ENCODE measurements at regions not wholly inside any gene's neighbourhood (a gene's known extent, or its start where the extent isn't known, plus 50 kb on each side); places are given as distances from the start of the nearest gene placed in this dataset.

DNA sequence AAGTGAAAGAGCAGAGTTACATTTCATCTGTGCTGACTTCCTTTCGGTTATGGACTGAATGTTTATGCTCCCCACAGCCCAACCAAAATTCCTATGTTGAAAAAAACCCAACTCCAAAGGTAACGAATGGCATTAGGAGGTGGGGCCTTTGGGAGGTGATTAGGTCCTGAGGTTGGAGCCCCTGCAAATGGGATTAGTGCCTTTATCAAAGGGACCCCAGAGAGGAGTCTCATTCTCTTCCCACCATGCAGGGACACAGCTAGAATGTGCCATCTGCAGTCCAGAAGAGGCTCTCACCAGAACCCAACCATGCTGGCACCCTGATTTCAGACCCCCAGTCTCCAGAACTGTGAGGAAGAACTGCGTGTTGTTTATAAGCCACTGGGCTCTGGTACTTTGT is 199.3 kb downstream of the TOMM20 start:
- Mint-ChIP-seq H3K27me3 (ENCODE audit: low read depth) (peaks cover 9% of the 10 kb centered on the region), H3K9me3 (no peaks in the 10 kb centered on the region), H3K27ac (peak overlapping the region in 1 of 3 experiments; percentile 20; a peak in 1 of 7 replicates), H3K4me3 (no peak overlapping the region), H3K4me1 (peaks cover 44 to 47% of the 10 kb centered on the region in 2 experiments), H3K36me3 (ENCODE audit: insufficient read depth in 1 of 3, low read depth in 3 of 3) (no peaks in the 10 kb centered on the region)
- DNase-seq: peak; percentile 12
- Histone ChIP-seq H2BK20ac (ENCODE audit: low read depth, low read length, poor library complexity, severe bottlenecking) (no peak overlapping the region), H2BK12ac (ENCODE audit: insufficient read length, low read depth, low read length) (no peak overlapping the region), H3K4ac (ENCODE audit: low read depth, low read length) (no peak overlapping the region), H2BK5ac (ENCODE audit: insufficient read length, low read length) (no peak overlapping the region), H2BK120ac (ENCODE audit: low read depth, low read length, poor library complexity, severe bottlenecking) (no peak overlapping the region), H3K23me2 (ENCODE audit: insufficient read length, low read depth, low read length, poor library complexity, severe bottlenecking) (no peaks in the 10 kb centered on the region), H3K27me3 (ENCODE audit: insufficient read depth, low read length) (no peaks in the 10 kb centered on the region), H3K27ac (ENCODE audit: insufficient read length, low read depth, low read length) (no peak overlapping the region), H3K14ac (ENCODE audit: insufficient read depth, low read length) (no peak overlapping the region), H3K4me2 (ENCODE audit: insufficient read depth, insufficient read length, low read length) (no peak overlapping the region), H3K18ac (ENCODE audit: insufficient read length, low read depth, low read length) (no peak overlapping the region), H4K8ac (replicated peaks; ENCODE audit: insufficient read length, low read depth, low read length) (no peak overlapping the region), H4K5ac (ENCODE audit: insufficient read length, low read depth, low read length) (no peak overlapping the region), H4K91ac (ENCODE audit: insufficient read length, low read depth, low read length) (no peak overlapping the region), H3T11ph (ENCODE audit: low read length) (no peak overlapping the region), H3K79me2 (ENCODE audit: insufficient read depth, low read length) (no peaks in the 10 kb centered on the region), H2AFZ (ENCODE audit: low read length) (no peak overlapping the region), H3K56ac (ENCODE audit: insufficient read length, low read depth, low read length) (no peak overlapping the region), H2BK15ac (ENCODE audit: low read depth, low read length) (no peak overlapping the region), H3K9ac (ENCODE audit: extremely low read depth, insufficient read length, low read length) (no peak overlapping the region), H3K23ac (ENCODE audit: insufficient read length, low read depth, low read length) (no peak overlapping the region), H3K9me3 (ENCODE audit: control insufficient read depth, low read depth, low read length) (no peaks in the 10 kb centered on the region), H4K20me1 (ENCODE audit: control insufficient read depth, insufficient read depth, insufficient read length) (no peaks in the 10 kb centered on the region), H3K4me1 (ENCODE audit: insufficient read depth, low read length) (peaks cover 3% of the 10 kb centered on the region; the same call in 1 of the 2 replicates), H3K79me1 (ENCODE audit: insufficient read depth, low read depth, low read length, poor library complexity, severe bottlenecking) (no peaks in the 10 kb centered on the region), H2AK5ac (ENCODE audit: insufficient read length, low read length) (no peak overlapping the region)
- TF ChIP-seq, protein P1, sequence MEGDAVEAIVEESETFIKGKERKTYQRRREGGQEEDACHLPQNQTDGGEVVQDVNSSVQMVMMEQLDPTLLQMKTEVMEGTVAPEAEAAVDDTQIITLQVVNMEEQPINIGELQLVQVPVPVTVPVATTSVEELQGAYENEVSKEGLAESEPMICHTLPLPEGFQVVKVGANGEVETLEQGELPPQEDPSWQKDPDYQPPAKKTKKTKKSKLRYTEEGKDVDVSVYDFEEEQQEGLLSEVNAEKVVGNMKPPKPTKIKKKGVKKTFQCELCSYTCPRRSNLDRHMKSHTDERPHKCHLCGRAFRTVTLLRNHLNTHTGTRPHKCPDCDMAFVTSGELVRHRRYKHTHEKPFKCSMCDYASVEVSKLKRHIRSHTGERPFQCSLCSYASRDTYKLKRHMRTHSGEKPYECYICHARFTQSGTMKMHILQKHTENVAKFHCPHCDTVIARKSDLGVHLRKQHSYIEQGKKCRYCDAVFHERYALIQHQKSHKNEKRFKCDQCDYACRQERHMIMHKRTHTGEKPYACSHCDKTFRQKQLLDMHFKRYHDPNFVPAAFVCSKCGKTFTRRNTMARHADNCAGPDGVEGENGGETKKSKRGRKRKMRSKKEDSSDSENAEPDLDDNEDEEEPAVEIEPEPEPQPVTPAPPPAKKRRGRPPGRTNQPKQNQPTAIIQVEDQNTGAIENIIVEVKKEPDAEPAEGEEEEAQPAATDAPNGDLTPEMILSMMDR (conservative IDR thresholded peaks at IDR 0.05): no peak
- WGBS (ENCODE audit: extremely low coverage, insufficient read length, low lambda C conversion rate): no CpG with 5 or more reads among the region's 3 CpGs

Measured in H9 (cell line).